ENCODE measurements at regions not wholly inside any gene's neighbourhood (a gene's known extent, or its start where the extent isn't known, plus 50 kb on each side); places are given as distances from the start of the nearest gene placed in this dataset.

GRCh38 chr2:13197248-13197647, 480.5 kb downstream of the TRIB2 start:
- CTCF ChIA-PET = no interaction called here
- TF ChIP-seq ZSCAN18 (tag by site-specific recombination; IDR thresholded peaks at IDR 0.05) (no peak), ZFP41 (tag by site-specific recombination; IDR thresholded peaks at IDR 0.05; ENCODE audit: borderline replicate concordance) (no peak), ZNF214 (tag by site-specific recombination; IDR thresholded peaks at IDR 0.05; ENCODE audit: borderline replicate concordance) (no peak), ZNF24 (tag by site-specific recombination; IDR thresholded peaks at IDR 0.05) (no peak), ZBTB8A (tag by site-specific recombination; IDR thresholded peaks at IDR 0.05) (no peak), ZNF274 (IDR thresholded peaks at IDR 0.05; ENCODE audit: low read length) (no peak), ZNF274 (tag by site-specific recombination; IDR thresholded peaks at IDR 0.05; ENCODE audit: borderline replicate concordance) (no peak), ATF2 (tag by site-specific recombination; IDR thresholded peaks at IDR 0.05; ENCODE audit: low read depth) (no peak), ZNF626 (tag by site-specific recombination; IDR thresholded peaks at IDR 0.05) (no peak), ZNF174 (tag by site-specific recombination; IDR thresholded peaks at IDR 0.05) (no peak), ZNF140 (tag by site-specific recombination; IDR thresholded peaks at IDR 0.05) (no peak), TRIM28 (IDR thresholded peaks at IDR 0.05; ENCODE audit: borderline replicate concordance, low read length) (no peak), ZNF280C (tag by site-specific recombination; IDR thresholded peaks at IDR 0.05) (no peak), PATZ1 (tag by site-specific recombination; IDR thresholded peaks at IDR 0.05) (no peak), REPIN1 (tag by site-specific recombination; IDR thresholded peaks at IDR 0.05; ENCODE audit: low read depth) (no peak), ZNF830 (tag by site-specific recombination; IDR thresholded peaks at IDR 0.05; ENCODE audit: low read depth) (no peak), ZSCAN16 (tag by site-specific recombination; IDR thresholded peaks at IDR 0.05) (no peak), ZNF211 (tag by site-specific recombination; IDR thresholded peaks at IDR 0.05; ENCODE audit: low read depth) (no peak), ZNF366 (tag by site-specific recombination; conservative IDR thresholded peaks at IDR 0.05) (no peak), KLF17 (tag by site-specific recombination; IDR thresholded peaks at IDR 0.05) (no peak), ZNF701 (tag by site-specific recombination; IDR thresholded peaks at IDR 0.05) (no peak)
- no peaks in the 10 kb centered on the region for H3K9me3 ChIP-seq (ENCODE audit: control insufficient read depth, insufficient read depth, low read depth, low read length)

More at GRCh38 chr2:13197248-13197647, 480.5 kb downstream of the TRIB2 start:
- Histone ChIP-seq H3K4me3 (ENCODE audit: low read depth, low read length) (no peak overlapping the region), H3K36me3 (ENCODE audit: control insufficient read depth in 2 of 2, insufficient read depth in 1 of 2, low read length in 2 of 2) (no peaks in the 10 kb centered on the region), H3K27ac (ENCODE audit: extremely low read depth, low read depth, low read length) (no peak overlapping the region), H3K4me1 (ENCODE audit: control insufficient read depth, insufficient read depth, low read length) (no peaks in the 10 kb centered on the region)
- POLR2A ChIA-PET = no interaction called here
